ENCODE measurements at regions not wholly inside any gene's neighbourhood (a gene's known extent, or its start where the extent isn't known, plus 50 kb on each side); places are given as distances from the start of the nearest gene placed in this dataset.

DNA sequence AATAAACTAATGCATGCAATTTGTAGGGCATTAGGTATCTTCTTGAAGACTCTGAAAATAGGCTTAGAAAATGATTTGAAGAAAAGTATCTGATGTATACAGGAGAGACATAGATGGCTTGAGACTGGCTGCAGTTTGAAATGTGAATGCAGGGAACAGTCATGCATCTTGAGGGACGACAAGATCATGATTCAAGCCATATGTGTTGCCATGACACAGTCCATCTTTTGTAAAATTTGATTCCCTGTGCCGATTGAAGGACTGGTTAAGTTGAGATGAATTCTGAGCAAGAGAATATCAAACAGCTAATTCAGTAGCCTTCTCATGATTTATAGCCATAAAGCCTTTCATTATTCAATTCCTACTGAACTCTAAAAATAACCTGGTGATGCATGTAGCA, 231.6 kb downstream of the CASP12 start:
- intact Hi-C loops (cut with DNase I), result no loop called here

DNA sequence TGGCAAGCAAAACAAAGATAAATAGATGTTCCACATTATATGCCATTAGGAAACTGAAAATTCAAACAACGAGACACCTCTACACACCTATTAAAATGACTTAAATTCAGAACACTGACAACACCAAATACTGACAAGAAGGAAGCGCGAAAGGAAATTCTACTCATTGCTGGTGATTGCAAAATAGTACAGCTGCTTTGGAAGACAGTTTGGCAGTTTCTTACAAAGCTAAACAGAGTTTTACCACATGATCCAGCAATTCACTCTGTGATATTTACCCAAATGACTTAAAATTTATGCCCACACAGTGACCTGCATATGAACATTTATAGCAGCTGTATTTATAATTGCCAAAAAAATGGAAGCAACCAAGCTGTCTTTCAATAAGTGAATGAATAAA, 232.6 kb downstream of the CASP12 start:
- no peak for DNase-seq (ENCODE audit: low spot score)
- intact Hi-C loops (cut with DNase I), result no loop called here

More for the DNA sequence above, 231.6 kb downstream of the CASP12 start:
- no peak for DNase-seq (ENCODE audit: low spot score)

DNA sequence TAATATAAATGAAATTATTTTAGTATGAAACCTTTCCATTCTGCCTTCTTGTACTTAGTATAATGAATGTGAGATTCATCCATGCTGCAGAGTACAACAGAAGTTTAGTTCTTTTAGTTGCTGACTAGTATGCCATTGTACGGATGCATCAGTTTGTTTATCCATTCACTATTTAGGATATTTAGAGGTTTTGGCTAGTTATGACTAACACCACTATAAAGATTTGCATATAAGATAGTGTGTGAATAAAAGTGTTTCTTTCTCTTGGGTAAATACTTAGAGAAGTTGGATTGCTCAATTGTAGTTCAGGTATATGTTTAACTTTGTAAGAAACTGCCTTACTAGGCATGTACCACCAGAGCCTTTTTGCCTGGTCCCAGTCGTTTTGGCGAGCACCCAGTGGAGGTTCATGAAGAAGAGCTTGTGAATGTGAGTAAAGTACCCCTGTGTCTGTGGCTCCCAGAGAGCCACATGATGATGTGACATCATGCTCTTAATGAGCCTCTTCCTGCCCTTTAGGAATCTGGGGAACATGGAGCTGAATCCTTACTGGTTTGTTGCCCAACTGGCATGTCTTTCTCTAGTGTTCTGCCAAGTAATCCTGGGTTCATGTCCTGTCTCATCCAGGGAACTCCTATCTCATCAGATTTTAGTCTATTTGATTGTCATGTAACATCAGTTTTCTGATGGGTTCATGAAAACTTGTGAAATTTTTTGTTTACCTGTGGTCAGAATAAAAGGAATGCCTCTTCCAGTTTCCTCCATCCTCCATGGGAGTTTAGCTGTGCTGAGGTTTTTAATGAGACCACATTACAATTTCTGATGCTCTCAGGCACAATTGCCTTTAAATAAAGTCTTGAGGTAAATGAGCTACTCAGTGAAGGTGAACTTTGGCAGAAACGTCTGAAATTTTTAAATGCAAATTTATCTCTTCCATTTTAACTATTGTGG, 234.8 kb downstream of the CASP12 start:
- DNase-seq (ENCODE audit: low spot score), result no peak
- intact Hi-C loops (cut with DNase I), result no loop called here

DNA sequence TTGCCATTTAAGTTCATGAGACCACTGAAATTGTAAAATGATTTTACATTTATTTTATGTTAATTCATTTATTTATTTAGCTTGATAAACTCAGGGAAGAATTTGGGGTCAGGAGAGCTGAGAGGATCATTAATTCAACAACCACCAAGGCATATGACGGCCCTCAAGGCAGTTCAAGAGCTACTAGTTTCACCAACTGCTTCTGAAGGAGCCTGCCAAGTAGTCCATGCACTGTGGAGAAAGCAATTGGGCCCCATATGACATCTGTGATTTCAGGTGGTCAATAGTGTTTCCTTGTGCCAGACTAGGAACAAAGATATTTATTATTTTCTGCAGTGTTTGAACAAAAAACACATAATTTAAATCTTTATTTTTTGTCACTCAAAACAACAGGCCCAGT, 236.4 kb downstream of the CASP12 start:
- intact Hi-C loops (cut with DNase I), result no loop called here
- DNase-seq (ENCODE audit: low spot score), result no peak

DNA sequence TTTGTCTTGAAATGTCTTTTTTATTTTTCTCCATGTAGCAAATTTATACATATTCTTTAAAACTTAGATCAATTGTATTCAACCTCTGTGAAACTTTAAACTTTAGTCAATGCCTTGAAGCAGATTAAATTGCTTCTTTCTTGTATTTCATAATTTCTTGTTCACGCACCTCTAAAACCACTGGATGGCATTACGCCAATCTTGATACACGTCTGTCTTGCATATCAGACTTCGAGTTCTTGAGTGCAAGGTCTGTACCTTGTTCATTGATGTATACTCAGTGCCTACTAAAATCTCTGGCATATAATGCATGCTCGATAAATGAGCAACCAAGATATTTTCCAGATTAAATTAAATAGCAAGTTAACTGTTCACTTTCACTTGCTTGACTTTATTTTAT, 236.8 kb downstream of the CASP12 start:
- intact Hi-C loops (cut with DNase I), result no loop called here
- no peak for DNase-seq (ENCODE audit: low spot score)

DNA sequence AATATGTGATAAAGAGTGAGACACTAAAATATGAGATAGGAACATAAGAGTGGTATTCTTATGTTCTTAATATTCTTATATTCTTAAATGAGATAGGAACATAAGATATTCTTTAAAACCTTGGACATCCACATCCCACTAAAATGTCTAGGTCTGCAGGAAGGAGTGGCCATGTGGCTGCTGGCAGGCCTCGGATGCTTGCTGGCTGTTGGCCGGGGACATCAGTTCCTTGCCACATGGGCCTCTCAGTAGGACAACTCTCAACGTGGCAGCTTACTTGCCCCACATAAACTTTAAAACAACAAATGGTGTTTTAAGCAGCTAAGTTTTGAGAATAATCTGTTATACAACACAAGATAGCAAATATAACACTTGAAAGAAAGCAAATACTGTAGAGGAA, 240.1 kb downstream of the CASP12 start:
- intact Hi-C loops (cut with DNase I), result no loop called here
- no peak for DNase-seq (ENCODE audit: low spot score)

DNA sequence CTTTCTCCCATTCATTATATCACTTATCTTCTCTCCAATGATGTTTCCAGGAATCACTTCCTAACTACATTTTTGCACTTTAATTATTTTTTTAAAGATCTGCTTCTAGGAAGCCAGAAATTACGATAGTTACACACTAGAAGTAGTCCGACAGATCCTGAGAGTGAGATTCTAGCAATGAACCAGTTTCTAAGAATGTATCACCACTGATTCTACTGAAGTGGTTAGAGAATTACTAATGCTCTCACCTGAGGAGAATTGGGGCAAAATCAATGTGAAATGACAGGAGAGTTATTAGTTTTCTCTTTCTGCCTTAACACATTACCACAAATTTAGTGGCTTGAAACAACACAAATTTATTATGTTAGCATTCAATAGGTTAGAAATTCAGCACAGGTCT, 241.2 kb downstream of the CASP12 start:
- no peak for DNase-seq (ENCODE audit: low spot score)
- intact Hi-C loops (cut with DNase I), result no loop called here

DNA sequence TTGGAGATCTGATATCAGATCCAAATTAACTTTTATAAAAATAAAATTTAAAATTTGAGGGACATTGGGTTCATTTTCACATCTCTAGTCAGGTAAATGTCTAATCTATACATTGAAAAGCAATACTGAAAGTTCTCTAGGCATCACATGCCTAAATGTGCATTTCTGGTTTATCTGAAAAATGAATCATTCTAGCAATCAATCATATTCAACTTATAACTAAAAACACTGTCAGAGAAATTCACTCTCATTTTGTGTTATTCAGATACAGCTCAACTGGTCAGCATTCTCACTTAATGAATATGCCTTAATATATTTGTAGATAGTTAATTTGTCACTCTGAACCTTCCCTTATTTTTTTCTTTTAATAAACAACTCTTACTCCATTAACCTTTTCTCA, 243.2 kb downstream of the CASP12 start:
- no peak for DNase-seq (ENCODE audit: low spot score)

DNA sequence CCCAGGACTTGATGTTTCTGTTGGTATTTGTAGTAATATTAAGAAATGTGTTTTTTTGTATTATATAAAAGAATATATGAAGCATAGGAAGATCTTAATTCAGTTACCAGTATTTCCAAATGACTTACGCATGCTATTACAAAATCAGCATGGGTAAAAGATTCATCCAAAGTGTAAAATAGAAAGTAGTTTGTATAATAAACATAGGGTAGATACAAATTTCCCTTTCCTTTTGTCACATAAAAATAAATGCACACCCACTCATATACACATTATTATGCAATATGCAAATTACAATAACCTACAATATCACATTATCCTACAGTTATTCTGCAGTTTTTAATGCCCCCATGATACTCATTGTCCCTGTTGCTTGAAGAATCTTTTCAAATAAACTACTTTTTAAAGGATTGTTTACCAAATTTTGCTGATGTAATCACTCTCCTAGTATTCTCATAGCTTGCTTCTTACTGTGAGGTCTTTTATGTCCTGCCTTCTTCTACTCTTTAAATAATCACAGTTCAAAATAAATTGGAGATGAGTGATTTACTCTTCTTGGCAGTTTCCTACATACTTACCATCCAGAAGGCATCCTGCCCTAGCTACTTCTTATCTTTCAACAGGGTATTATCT, 244.0 kb downstream of the CASP12 start:
- DNase-seq (ENCODE audit: low spot score), result no peak
- intact Hi-C loops (cut with DNase I), result no loop called here

More for the DNA sequence above, 243.2 kb downstream of the CASP12 start:
- intact Hi-C loops (cut with DNase I), result no loop called here

DNA sequence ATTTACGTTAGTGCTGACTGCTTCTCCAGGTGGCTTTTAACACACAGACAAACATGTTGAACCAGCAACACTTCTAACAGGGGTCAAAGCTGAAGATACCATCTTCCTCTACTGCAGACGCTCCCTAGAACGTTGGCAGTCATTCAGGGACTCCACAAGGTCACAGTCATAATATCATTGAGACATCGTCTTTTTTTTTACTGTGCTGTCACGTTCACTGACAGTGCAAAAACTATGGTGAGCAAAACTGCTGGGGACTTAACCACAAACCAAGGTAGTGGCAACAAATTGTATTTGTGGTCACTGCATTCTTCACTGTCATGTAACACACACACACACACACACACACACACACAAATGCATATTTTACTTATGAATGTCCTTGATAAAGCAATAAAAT, 244.9 kb downstream of the CASP12 start:
- intact Hi-C loops (cut with DNase I), result no loop called here
- no peak for DNase-seq (ENCODE audit: low spot score)

DNA sequence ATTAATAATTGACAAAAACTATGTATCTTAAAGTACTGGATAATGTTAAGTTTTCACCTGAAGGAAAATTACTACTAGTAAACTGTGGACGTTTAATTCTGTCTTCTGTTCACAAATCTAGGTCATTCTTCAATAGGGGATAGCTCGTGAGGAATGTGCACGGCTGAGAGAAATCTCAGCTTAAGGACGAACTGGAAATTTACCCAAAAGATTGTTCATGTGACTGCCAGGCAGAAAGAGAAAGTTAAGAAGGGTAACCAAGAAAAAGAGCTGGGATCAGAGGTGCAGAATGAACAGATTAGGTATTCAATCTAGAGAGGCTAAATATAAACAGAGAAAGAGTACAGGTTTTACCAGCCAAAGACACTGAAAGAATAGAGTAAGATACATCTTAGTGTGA, 245.3 kb downstream of the CASP12 start:
- no peak for DNase-seq (ENCODE audit: low spot score)
- intact Hi-C loops (cut with DNase I), result no loop called here

DNA sequence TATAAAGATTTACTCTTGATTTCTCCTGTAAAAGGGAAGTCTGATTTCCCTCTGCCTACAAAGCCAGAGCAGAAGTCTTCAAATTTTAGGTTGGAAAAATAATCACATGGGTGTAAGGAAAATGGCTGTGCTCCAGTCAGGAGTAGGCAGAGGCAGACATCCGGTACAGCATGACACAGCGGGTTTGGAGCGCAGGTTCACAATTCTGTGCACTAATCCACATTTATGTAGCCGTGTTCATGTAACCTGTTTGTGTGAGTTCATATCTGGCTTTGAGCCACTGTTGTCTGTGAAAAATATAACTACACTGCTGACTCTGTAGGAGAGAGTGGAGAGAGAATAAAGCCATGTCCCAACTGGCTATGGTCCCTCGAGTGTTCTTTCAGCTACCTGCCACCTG, 248.0 kb downstream of the CASP12 start:
- intact Hi-C loops (cut with DNase I), result no loop called here
- no peak for DNase-seq (ENCODE audit: low spot score)

DNA sequence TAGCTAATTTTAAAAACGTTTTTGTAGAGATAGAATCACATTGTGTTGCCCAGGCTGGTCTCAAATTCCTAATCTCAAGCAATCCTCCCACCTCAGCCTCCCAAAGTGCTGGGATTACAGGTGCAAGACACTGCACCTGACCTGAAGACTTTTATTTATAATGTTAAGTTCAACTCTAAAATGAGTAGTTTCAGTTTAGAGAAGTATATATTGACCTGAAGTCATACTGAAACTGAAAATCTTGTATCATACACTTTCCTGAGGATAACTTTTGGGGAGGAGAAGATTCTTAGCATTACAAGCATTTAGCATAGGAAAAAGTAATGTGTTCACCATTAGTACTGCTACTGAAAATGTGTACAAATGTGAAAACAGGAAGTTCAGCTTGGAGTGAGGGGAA, 249.3 kb downstream of the CASP12 start:
- DNase-seq (ENCODE audit: low spot score), result no peak
- intact Hi-C loops (cut with DNase I), result no loop called here

DNA sequence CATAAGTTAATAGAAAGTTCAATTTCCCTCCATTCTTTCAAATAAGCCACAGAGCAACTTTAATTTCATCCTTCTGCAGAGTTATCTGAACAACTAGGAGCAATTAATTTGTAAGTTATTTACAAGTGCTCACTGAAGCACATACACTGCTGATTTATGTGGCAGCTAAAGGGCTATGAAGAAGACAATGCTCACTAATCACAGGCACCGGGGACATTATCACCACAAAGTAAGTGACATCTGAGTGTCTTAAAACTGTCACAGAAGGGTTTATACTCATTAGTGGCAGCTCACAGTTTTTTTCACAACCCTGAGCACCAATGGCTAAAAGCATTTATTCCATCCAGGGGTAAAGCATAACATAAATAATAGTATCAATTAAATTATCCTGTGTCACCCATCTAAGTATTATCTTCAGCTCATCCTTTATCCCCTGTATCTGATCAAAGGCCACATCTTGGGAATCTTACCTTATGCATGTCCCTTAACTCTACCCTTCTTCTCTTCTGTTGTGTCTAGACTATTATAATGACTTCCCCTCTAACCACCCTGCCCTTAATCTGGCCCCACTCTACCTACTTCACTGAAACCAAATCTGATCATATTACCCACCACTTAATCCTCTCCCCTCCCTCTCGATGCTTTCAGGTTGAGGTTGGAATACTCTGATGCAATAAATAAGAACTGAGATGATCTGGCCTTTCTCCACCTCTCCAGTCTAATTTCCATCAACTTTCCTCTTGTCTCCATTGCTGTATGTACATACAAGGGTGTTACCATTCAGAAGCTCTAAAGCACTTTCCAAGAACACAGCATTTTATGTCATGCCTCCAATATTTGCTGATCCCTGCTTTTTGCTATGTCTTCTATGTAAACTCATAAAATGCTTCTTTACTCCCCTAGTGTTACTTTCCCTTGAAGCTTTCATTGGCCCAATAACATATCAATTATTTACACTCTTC, 252.7 kb downstream of the CASP12 start:
- intact Hi-C loops (cut with DNase I), result no loop called here
- DNase-seq (ENCODE audit: low spot score), result no peak

DNA sequence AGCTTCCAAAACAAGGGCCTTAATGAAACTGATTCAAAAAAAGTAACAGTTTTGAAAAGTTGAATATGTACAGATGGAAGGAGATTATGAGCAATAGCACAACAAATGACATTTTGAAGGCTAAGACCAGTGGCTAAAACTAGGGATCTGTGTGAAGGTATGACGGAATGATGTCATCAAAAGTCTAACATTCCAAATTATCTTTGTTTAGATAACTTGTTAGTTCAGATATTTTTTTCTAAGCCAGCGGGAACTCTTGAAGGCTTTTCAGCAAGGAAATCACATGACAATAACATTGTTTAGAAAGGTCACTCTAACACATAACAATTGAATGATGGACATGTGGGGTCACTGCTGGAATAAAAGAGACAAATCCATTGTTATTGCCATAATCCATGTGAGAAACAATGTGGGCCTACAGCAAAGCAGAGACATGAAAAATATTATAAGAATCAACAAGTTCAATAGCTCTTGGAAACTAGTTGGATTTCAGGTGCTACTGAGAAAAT, 260.5 kb downstream of the CASP12 start:
- intact Hi-C loops (cut with DNase I), result no loop called here
- DNase-seq (ENCODE audit: low spot score), result no peak

DNA sequence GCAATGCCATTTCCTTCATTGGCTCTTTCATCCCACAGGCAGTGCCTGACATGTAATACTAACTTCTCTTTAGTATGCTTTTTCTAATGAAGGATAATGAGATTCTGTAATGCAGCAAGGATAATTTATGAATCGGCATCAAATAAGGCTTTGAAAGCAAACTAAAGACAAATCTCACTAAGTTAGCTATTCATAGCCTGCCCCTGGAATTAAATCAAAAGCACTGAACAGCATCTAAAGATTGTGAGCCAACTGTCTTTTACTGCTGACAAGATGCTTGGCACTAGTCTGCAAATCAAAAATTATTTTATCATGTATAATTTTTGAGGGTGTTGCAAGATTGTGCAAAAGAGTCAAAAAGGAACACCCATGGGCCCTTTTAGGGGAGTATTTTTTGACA, 265.0 kb downstream of the CASP12 start:
- intact Hi-C loops (cut with DNase I), result no loop called here
- no peak for DNase-seq (ENCODE audit: low spot score)

DNA sequence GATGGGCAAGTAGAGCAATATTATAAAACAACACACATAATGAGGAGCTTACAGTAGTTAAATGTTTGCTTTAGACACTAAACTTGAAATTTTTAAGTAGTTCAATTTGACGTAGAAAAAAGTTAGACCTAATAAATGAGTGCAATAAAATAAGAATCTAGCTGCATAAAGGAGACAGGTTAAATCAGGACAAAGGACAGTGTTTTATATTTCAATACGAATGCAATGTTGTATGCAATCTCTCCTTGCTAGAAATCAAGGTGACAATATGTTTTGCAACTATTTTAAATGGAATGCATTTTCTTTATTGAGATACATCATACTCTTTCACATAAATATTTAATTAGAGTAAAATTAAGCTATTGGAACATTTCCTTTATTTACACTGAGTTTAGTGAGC, 267.9 kb downstream of the CASP12 start:
- DNase-seq (ENCODE audit: low spot score), result no peak
- intact Hi-C loops (cut with DNase I), result no loop called here

DNA sequence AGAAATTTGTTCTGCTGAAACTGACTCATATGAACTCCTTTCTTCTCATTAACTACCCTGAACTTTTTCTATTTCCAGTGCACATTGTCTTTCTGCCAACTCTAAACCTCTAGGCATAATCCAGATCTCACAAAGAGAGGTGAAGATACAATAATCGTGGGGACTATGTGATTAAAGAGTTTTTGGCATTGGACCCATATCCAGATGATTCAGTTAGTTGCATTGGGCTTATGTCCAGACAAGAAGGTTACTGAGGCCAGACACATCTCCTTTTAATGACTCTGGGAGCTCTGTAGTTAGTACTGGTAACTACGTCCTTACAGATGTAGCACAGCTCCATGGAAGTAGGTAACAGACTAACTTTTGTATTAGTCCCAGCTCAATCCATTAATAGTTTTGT, 273.0 kb downstream of the CASP12 start:
- intact Hi-C loops (cut with DNase I), result no loop called here
- no peak for DNase-seq (ENCODE audit: low spot score)

DNA sequence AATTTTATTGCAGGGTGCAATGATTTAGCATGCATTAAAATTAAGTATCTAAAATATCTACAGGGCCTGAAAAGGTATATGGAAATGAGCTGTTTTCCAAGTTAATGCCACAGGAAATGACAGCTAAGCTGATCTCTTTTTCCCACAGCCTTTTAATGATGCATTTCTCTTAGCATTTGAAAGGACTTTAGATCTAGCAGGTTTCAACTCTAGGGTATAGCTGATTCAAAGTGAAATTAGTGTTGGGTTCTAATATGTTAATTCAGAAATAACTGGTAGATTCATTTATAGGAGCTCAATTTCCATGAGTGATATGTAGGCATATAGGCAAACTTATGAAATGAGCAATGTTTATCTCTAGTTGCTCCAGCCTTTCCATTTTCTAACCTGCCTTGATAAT, 274.2 kb downstream of the CASP12 start:
- no peak for DNase-seq (ENCODE audit: low spot score)

DNA sequence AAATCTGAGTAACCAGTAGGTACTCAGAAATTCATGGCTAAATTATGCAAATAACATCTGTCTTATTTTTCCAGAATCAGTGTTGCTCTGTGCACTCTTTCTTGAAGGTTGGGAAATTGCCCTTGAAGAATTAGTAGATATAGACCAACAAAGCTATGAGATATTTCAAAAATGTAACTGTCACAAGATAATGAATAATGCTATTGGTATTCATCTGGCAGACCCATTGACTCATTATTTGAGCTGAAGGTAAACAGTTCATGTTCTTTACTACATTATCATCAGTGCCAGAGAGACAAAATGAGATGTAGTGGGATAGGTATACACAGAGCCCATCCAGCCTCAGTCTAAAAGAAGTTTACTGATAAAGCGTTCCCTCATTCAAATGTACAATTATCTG, 274.7 kb downstream of the CASP12 start:
- intact Hi-C loops (cut with DNase I), result no loop called here
- DNase-seq (ENCODE audit: low spot score), result no peak

More for the DNA sequence above, 274.2 kb downstream of the CASP12 start:
- intact Hi-C loops (cut with DNase I), result no loop called here
